WTC11 (cell line): ENCODE measurements at regions not wholly inside any gene's neighbourhood (a gene's known extent, or its start where the extent isn't known, plus 50 kb on each side); places are given as distances from the start of the nearest gene placed in this dataset.

ENCODE experiments used
- ESRRA ChIP-seq: sonication (generic); formaldehyde crosslinking; IDR thresholded peaks from 2 replicates; pipeline ENCODE4 v1.8.1; 2022; ENCODE audit warnings: mild to moderate bottlenecking, missing genetic modification reagents, borderline replicate concordance
- JUN ChIP-seq: sonication (generic); formaldehyde crosslinking; IDR thresholded peaks from 2 replicates; pipeline ENCODE4 v1.8.0; 2023; ENCODE audit warnings: mild to moderate bottlenecking, missing genetic modification reagents
- TCF7 ChIP-seq: sonication (generic); formaldehyde crosslinking; IDR thresholded peaks from 2 replicates; pipeline ENCODE4 v1.8.0; 2022; ENCODE audit warnings: mild to moderate bottlenecking, low read depth, missing genetic modification reagents, moderate library complexity
- TF ChIP-seq, protein P1 (sequence below): sonication (generic); formaldehyde crosslinking; IDR thresholded peaks from 2 replicates; pipeline ENCODE4 v1.8.1; 2022; ENCODE audit warnings: mild to moderate bottlenecking, missing genetic modification reagents, moderate library complexity, borderline replicate concordance
- TF ChIP-seq, protein P2 (sequence below): fragments of 200-600 bp; IDR thresholded peaks from 2 replicates; pipeline ENCODE4 v1.8.0; 2022; ENCODE audit warnings: antibody characterized with exemption
- TF ChIP-seq, protein P3 (sequence below): sonication (generic); formaldehyde crosslinking; IDR thresholded peaks from 2 replicates; pipeline ENCODE4 v1.8.0; 2022; ENCODE audit warnings: mild to moderate bottlenecking, missing genetic modification reagents
- TF ChIP-seq, protein P4 (sequence below): sonication (generic); formaldehyde crosslinking; IDR thresholded peaks from 2 replicates; pipeline ENCODE4 v1.8.0; 2022; ENCODE audit warnings: mild to moderate bottlenecking, missing genetic modification reagents

DNA sequence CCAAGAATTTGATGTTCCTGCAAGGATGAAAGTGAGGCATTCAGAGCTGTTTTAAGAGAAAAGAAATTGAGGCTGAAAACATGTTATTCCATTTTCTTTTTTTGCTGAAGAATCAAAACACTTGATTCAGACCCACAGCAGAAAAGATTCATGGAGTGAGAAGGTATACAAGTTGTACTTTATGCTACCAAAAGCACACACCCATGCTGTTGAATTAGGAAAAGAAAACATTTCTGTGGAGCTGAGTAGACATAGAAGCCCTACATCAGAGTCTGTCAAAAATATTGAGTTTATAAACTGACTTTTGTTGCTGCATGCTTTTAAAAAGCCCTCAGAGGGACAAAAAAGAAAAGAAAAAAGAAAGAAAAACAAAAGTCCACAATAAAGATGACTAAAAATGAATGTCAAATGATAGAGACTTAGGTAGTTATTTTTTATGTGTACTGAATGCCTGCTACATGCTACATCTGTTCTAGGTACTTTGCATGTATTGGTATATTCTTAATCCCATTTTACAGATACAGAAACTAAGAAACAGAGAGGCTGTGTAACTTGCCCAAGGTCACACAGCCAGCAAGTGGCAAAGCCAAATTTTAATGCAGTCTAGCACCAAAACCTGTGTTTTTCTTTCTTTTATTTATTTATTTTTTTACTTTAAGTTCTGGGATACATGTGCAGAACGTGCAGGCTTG, 71.7 kb upstream of the PALS2 start:
- TF ChIP-seq, protein P1, sequence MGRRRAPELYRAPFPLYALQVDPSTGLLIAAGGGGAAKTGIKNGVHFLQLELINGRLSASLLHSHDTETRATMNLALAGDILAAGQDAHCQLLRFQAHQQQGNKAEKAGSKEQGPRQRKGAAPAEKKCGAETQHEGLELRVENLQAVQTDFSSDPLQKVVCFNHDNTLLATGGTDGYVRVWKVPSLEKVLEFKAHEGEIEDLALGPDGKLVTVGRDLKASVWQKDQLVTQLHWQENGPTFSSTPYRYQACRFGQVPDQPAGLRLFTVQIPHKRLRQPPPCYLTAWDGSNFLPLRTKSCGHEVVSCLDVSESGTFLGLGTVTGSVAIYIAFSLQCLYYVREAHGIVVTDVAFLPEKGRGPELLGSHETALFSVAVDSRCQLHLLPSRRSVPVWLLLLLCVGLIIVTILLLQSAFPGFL (CRISPR knock-in tag) = no peak
- TF ChIP-seq, protein P2, sequence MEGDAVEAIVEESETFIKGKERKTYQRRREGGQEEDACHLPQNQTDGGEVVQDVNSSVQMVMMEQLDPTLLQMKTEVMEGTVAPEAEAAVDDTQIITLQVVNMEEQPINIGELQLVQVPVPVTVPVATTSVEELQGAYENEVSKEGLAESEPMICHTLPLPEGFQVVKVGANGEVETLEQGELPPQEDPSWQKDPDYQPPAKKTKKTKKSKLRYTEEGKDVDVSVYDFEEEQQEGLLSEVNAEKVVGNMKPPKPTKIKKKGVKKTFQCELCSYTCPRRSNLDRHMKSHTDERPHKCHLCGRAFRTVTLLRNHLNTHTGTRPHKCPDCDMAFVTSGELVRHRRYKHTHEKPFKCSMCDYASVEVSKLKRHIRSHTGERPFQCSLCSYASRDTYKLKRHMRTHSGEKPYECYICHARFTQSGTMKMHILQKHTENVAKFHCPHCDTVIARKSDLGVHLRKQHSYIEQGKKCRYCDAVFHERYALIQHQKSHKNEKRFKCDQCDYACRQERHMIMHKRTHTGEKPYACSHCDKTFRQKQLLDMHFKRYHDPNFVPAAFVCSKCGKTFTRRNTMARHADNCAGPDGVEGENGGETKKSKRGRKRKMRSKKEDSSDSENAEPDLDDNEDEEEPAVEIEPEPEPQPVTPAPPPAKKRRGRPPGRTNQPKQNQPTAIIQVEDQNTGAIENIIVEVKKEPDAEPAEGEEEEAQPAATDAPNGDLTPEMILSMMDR = no peak
- TF ChIP-seq, protein P3, sequence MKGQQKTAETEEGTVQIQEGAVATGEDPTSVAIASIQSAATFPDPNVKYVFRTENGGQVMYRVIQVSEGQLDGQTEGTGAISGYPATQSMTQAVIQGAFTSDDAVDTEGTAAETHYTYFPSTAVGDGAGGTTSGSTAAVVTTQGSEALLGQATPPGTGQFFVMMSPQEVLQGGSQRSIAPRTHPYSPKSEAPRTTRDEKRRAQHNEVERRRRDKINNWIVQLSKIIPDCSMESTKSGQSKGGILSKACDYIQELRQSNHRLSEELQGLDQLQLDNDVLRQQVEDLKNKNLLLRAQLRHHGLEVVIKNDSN = no peak
- TF ChIP-seq TCF7 (CRISPR knock-in tag) (no peak), JUN (CRISPR knock-in tag) (no peak), ESRRA (CRISPR knock-in tag) (no peak)
- TF ChIP-seq, protein P4, sequence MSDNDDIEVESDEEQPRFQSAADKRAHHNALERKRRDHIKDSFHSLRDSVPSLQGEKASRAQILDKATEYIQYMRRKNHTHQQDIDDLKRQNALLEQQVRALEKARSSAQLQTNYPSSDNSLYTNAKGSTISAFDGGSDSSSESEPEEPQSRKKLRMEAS (CRISPR knock-in tag) = no peak
